Adrenal gland (tissue), 5 donors: ENCODE measurements at regions not wholly inside any gene's neighbourhood (a gene's known extent, or its start where the extent isn't known, plus 50 kb on each side); places are given as distances from the start of the nearest gene placed in this dataset.

Source experiments
- POLR2A ChIP-seq, 2 donors: fragments of 450-650 bp; IDR thresholded peaks; one replicate each; pipeline ENCODE4 v1.6.1; 2017; ENCODE audit warnings: antibody characterized with exemption in 2 of 2, mild to moderate bottlenecking in 2 of 2, moderate library complexity in 1 of 2
- TF ChIP-seq, protein P1 (sequence below), 6 experiments: fragments of 450-650 bp in 4 of 6; fragments of 200-600 bp in 2 of 6; sonication (generic) in 1 of 6; IDR thresholded peaks; 1 replicate in 5 of 6; 2 replicates in 1 of 6; pipeline versions ENCODE4 v1.5.1 to v1.8.0; 2016 to 2021; ENCODE audit warnings: antibody characterized with exemption in 6 of 6, mild to moderate bottlenecking in 2 of 6, moderate library complexity in 1 of 6
- donor health status: DM: no; HTN: no; CAD: no.

- TF ChIP-seq, protein P1, sequence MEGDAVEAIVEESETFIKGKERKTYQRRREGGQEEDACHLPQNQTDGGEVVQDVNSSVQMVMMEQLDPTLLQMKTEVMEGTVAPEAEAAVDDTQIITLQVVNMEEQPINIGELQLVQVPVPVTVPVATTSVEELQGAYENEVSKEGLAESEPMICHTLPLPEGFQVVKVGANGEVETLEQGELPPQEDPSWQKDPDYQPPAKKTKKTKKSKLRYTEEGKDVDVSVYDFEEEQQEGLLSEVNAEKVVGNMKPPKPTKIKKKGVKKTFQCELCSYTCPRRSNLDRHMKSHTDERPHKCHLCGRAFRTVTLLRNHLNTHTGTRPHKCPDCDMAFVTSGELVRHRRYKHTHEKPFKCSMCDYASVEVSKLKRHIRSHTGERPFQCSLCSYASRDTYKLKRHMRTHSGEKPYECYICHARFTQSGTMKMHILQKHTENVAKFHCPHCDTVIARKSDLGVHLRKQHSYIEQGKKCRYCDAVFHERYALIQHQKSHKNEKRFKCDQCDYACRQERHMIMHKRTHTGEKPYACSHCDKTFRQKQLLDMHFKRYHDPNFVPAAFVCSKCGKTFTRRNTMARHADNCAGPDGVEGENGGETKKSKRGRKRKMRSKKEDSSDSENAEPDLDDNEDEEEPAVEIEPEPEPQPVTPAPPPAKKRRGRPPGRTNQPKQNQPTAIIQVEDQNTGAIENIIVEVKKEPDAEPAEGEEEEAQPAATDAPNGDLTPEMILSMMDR (IDR thresholded peaks at IDR 0.05) = no peak
- TF ChIP-seq POLR2A (IDR thresholded peaks at IDR 0.05) = no peak
Observed at GRCh38 chr10:21039721-21040120, 142.6 kb upstream of the NEBL start.
